ENCODE measurements at regions not wholly inside any gene's neighbourhood (a gene's known extent, or its start where the extent isn't known, plus 50 kb on each side); places are given as distances from the start of the nearest gene placed in this dataset.

- Histone ChIP-seq H3K9me3 (ENCODE audit: insufficient read depth, low read depth, low read length) (peaks cover 3% of the 10 kb centered on the region), H3K4me2 (ENCODE audit: low read length) (no peak overlapping the region), H4K20me1 (ENCODE audit: insufficient read depth, low read length) (no peaks in the 10 kb centered on the region), H3K9ac (ENCODE audit: low read length) (no peak overlapping the region), H3K27me3 (ENCODE audit: insufficient read depth, low read length) (no peaks in the 10 kb centered on the region), H3K79me2 (ENCODE audit: insufficient read depth, low read length) (no peaks in the 10 kb centered on the region), H3K36me3 (ENCODE audit: insufficient read depth, low read length) (no peaks in the 10 kb centered on the region), H3K4me1 (ENCODE audit: insufficient read depth, low read length) (no peaks in the 10 kb centered on the region), H2AFZ (ENCODE audit: low read depth, low read length) (no peak overlapping the region), H3K27ac (ENCODE audit: low read depth, low read length) (no peak overlapping the region), H3K4me3 (ENCODE audit: insufficient read depth, low read depth, low read length) (no peak overlapping the region)
- Mint-ChIP-seq H3K36me3 (ENCODE audit: low read depth, unreplicated experiment) (no peaks in the 10 kb centered on the region), H3K27ac (ENCODE audit: unreplicated experiment) (no peak overlapping the region), H3K4me3 (ENCODE audit: unreplicated experiment) (no peak overlapping the region), H3K9me3 (ENCODE audit: unreplicated experiment) (no peaks in the 10 kb centered on the region), H3K4me1 (ENCODE audit: low read depth, unreplicated experiment) (peaks cover 6% of the 10 kb centered on the region), H3K27me3 (ENCODE audit: low read depth, unreplicated experiment) (no peaks in the 10 kb centered on the region)
- FAIRE-seq = peak; percentile 13
- no peak for TF ChIP-seq EZH2 (IDR thresholded peaks at IDR 0.05; ENCODE audit: insufficient read depth, low read length)
- TF ChIP-seq CTCF (IDR thresholded peaks at IDR 0.05; ENCODE audit: insufficient read depth, low read depth, low read length) = no peak
- DNase-seq (ENCODE audit: low read depth) = peak; percentile 42
These were observed 225.1 kb upstream of the FERMT1 start for GRCh38 chr20:6347916-6348315.

GRCh38 chr20:6341491-6341890, 218.7 kb upstream of the FERMT1 start:
- H3K4me3 Mint-ChIP-seq (ENCODE audit: unreplicated experiment) = no peak overlapping the region
- Histone ChIP-seq H3K79me2 (ENCODE audit: insufficient read depth, low read length) (no peaks in the 10 kb centered on the region), H3K4me1 (ENCODE audit: insufficient read depth, low read length) (no peaks in the 10 kb centered on the region), H3K9ac (ENCODE audit: low read length) (no peak overlapping the region), H2AFZ (ENCODE audit: low read depth, low read length) (no peak overlapping the region), H3K9me3 (ENCODE audit: insufficient read depth, low read depth, low read length) (peaks cover 3% of the 10 kb centered on the region), H3K36me3 (ENCODE audit: insufficient read depth, low read length) (no peaks in the 10 kb centered on the region), H4K20me1 (ENCODE audit: insufficient read depth, low read length) (no peaks in the 10 kb centered on the region), H3K27me3 (ENCODE audit: insufficient read depth, low read length) (no peaks in the 10 kb centered on the region), H3K27ac (ENCODE audit: low read depth, low read length) (no peak overlapping the region), H3K4me3 (ENCODE audit: insufficient read depth, low read depth, low read length) (no peak overlapping the region), H3K4me2 (ENCODE audit: low read length) (no peak overlapping the region)
- TF ChIP-seq CTCF (IDR thresholded peaks at IDR 0.05; ENCODE audit: insufficient read depth, low read depth, low read length) (no peak), EZH2 (IDR thresholded peaks at IDR 0.05; ENCODE audit: insufficient read depth, low read length) (no peak)
- DNase-seq (ENCODE audit: low read depth) (no peak), FAIRE-seq (no peak)
- H3K27ac Mint-ChIP-seq (ENCODE audit: unreplicated experiment) = no peak overlapping the region
- no peaks in the 10 kb centered on the region for H3K27me3 Mint-ChIP-seq (ENCODE audit: low read depth, unreplicated experiment)
- no peaks in the 10 kb centered on the region for H3K36me3 Mint-ChIP-seq (ENCODE audit: low read depth, unreplicated experiment)
- no peaks in the 10 kb centered on the region for H3K4me1 Mint-ChIP-seq (ENCODE audit: low read depth, unreplicated experiment)
- no peaks in the 10 kb centered on the region for H3K9me3 Mint-ChIP-seq (ENCODE audit: unreplicated experiment)

GRCh38 chr20:6339176-6339575, 216.3 kb upstream of the FERMT1 start:
- no peak overlapping the region for H3K4me3 ChIP-seq (ENCODE audit: insufficient read depth, low read depth, low read length)
- no peak overlapping the region for H3K27ac ChIP-seq (ENCODE audit: low read depth, low read length)
- TF ChIP-seq EZH2 (IDR thresholded peaks at IDR 0.05; ENCODE audit: insufficient read depth, low read length) (no peak), CTCF (IDR thresholded peaks at IDR 0.05; ENCODE audit: insufficient read depth, low read depth, low read length) (no peak)
- H2AFZ ChIP-seq (ENCODE audit: low read depth, low read length) = no peak overlapping the region
- H3K4me2 ChIP-seq (ENCODE audit: low read length) = no peak overlapping the region
- no peaks in the 10 kb centered on the region for H3K4me1 ChIP-seq (ENCODE audit: insufficient read depth, low read length)
- FAIRE-seq (no peak), DNase-seq (ENCODE audit: low read depth) (no peak)
- H3K36me3 ChIP-seq (ENCODE audit: insufficient read depth, low read length) = no peaks in the 10 kb centered on the region
- Mint-ChIP-seq H3K27me3 (ENCODE audit: low read depth, unreplicated experiment) (no peaks in the 10 kb centered on the region), H3K27ac (ENCODE audit: unreplicated experiment) (no peak overlapping the region), H3K4me1 (ENCODE audit: low read depth, unreplicated experiment) (no peaks in the 10 kb centered on the region), H3K36me3 (ENCODE audit: low read depth, unreplicated experiment) (no peaks in the 10 kb centered on the region), H3K9me3 (ENCODE audit: unreplicated experiment) (no peaks in the 10 kb centered on the region), H3K4me3 (ENCODE audit: unreplicated experiment) (no peak overlapping the region)
- no peaks in the 10 kb centered on the region for H3K9me3 ChIP-seq (ENCODE audit: insufficient read depth, low read depth, low read length)
- no peaks in the 10 kb centered on the region for H3K27me3 ChIP-seq (ENCODE audit: insufficient read depth, low read length)
- H4K20me1 ChIP-seq (ENCODE audit: insufficient read depth, low read length) = no peaks in the 10 kb centered on the region
- no peak overlapping the region for H3K9ac ChIP-seq (ENCODE audit: low read length)
- H3K79me2 ChIP-seq (ENCODE audit: insufficient read depth, low read length) = no peaks in the 10 kb centered on the region

Data from astrocyte (in vitro differentiated cells and primary cell).